ENCODE measurements at regions not wholly inside any gene's neighbourhood (a gene's known extent, or its start where the extent isn't known, plus 50 kb on each side); places are given as distances from the start of the nearest gene placed in this dataset.

GRCh38 chr7:51772190-51772589, 455.6 kb upstream of the COBL start:
- WGBS, 2 experiments (ENCODE audit: extremely low coverage in 1 of 2, insufficient coverage in 1 of 2, insufficient read length in 1 of 2, insufficient replicate concordance in 2 of 2, low coverage in 1 of 2, low lambda C conversion rate in 2 of 2, missing lambda C conversion rate in 1 of 2): 97% methylated on average over 2 of the region's 2 CpGs; no CpG with 5 or more reads in 1 of the 2 experiments
- Histone ChIP-seq H3K36me3 (ENCODE audit: control insufficient read depth in 2 of 4, insufficient read depth in 4 of 4, low read length in 3 of 4) (no peaks in the 10 kb centered on the region), H3K79me1 (ENCODE audit: low read depth, low read length) (no peaks in the 10 kb centered on the region), H4K5ac (ENCODE audit: insufficient read length, low read depth, low read length) (no peak overlapping the region), H2BK15ac (ENCODE audit: low read length) (no peak overlapping the region), H3K4ac (replicated peaks; ENCODE audit: insufficient read length, low read depth, low read length) (no peak overlapping the region), H2BK120ac (replicated peaks; ENCODE audit: low read depth, low read length) (no peak overlapping the region), H3K56ac (replicated peaks; ENCODE audit: insufficient read length, low read depth, low read length) (no peak overlapping the region), H3K23me2 (ENCODE audit: low read depth, low read length) (peaks cover 6% of the 10 kb centered on the region; the same call in 1 of the 2 replicates), H3K23ac (ENCODE audit: insufficient read length) (no peak overlapping the region), H3K27me3 (replicated peaks in 1 of 4; ENCODE audit: control insufficient read depth in 3 of 4, extremely low read depth in 1 of 4, insufficient read depth in 3 of 4, low read length in 3 of 4) (no peaks in the 10 kb centered on the region), H4K20me1 (replicated peaks in 1 of 2; ENCODE audit: control insufficient read depth in 1 of 2, insufficient read depth in 2 of 2, low read length in 2 of 2) (no peaks in the 10 kb centered on the region), H3K79me2 (ENCODE audit: control insufficient read depth in 1 of 2, insufficient read depth in 2 of 2, low read length in 2 of 2) (no peaks in the 10 kb centered on the region; a peak in 1 of 4 replicates), H3K4me3 (ENCODE audit: extremely low read depth in 1 of 4, insufficient read depth in 2 of 4, low read depth in 3 of 4, low read length in 4 of 4) (no peak overlapping the region), H4K91ac (replicated peaks; ENCODE audit: insufficient read length, low read length) (no peak overlapping the region), H3K9ac (replicated peaks in 1 of 4; ENCODE audit: extremely low read depth in 1 of 4, low read depth in 3 of 4, low read length in 3 of 4) (no peak overlapping the region), H2AK5ac (ENCODE audit: low read depth, low read length) (no peak overlapping the region), H3K4me2 (ENCODE audit: insufficient read depth in 1 of 2, low read depth in 2 of 2, low read length in 2 of 2) (no peak overlapping the region), H3K14ac (ENCODE audit: insufficient read length) (no peak overlapping the region), H3K4me1 (replicated peaks in 1 of 4; ENCODE audit: control insufficient read depth in 3 of 4, insufficient read depth in 4 of 4, low read length in 3 of 4) (peaks cover 2 to 10% (median 5%) of the 10 kb centered on the region in 4 experiments; a peak in 3 of 7 replicates), H4K8ac (ENCODE audit: extremely low read depth, insufficient read depth, low read length) (no peak overlapping the region), H3K27ac (ENCODE audit: low read depth, low read length) (no peak overlapping the region), H2AFZ (ENCODE audit: low read length) (no peak overlapping the region), H2BK12ac (ENCODE audit: low read depth, low read length) (no peak overlapping the region), H3K9me3 (ENCODE audit: insufficient read depth in 2 of 2, low read depth in 1 of 2, low read length in 1 of 2) (no peaks in the 10 kb centered on the region), H2BK5ac (ENCODE audit: low read depth, low read length) (no peak overlapping the region), H3K18ac (ENCODE audit: extremely low read depth, low read length) (no peak overlapping the region), H2BK20ac (ENCODE audit: low read length) (no peak overlapping the region)
- no peak for FAIRE-seq
- no peak for DNase-seq (ENCODE audit: low read depth in 1 of 2, low spot score in 2 of 2)
- ChIA-PET POLR2A (ENCODE audit: partially characterized antibody) (no interaction called here), CTCF (ENCODE audit: partially characterized antibody) (no interaction called here)
- TF ChIP-seq MAFK (IDR thresholded peaks at IDR 0.05; ENCODE audit: low read depth, low read length) (peak; percentile 62; the same call in 1 of the 2 replicates), RFX5 (IDR thresholded peaks at IDR 0.05; ENCODE audit: borderline replicate concordance, low read depth, low read length) (no peak), POU5F1 (IDR thresholded peaks at IDR 0.05; ENCODE audit: low read depth, low read length) (no peak), JUND (IDR thresholded peaks at IDR 0.05; ENCODE audit: low read length) (no peak)

Measured in H1 (cell line).